Esophagus muscularis mucosa (tissue), 4 donors: ENCODE measurements at regions not wholly inside any gene's neighbourhood (a gene's known extent, or its start where the extent isn't known, plus 50 kb on each side); places are given as distances from the start of the nearest gene placed in this dataset.

Source experiments
- EP300 ChIP-seq: sonication (generic); formaldehyde crosslinking; IDR thresholded peaks from one replicate; pipeline ENCODE4 v1.6.1; 2017; ENCODE audit warnings: antibody characterized with exemption
- POLR2A ChIP-seq: fragments of 450-650 bp; IDR thresholded peaks from one replicate; pipeline ENCODE4 v1.6.1; 2017; ENCODE audit warnings: antibody characterized with exemption, moderate library complexity, mild to moderate bottlenecking, low read depth
- POLR2AphosphoS5 ChIP-seq, 2 donors: sonication (generic); formaldehyde crosslinking; IDR thresholded peaks; one replicate each; pipeline ENCODE4 v1.6.1; 2017; ENCODE audit warnings: antibody characterized with exemption in 2 of 2
- TF ChIP-seq, protein P1 (sequence below), 3 experiments: fragments of 200-600 bp in 2 of 3; fragments of 450-650 bp in 1 of 3; sonication (generic) in 2 of 3; IDR thresholded peaks; one replicate each; pipeline ENCODE4 v1.5.1; 2017 to 2019; ENCODE audit warnings: antibody characterized with exemption in 3 of 3, mild to moderate bottlenecking in 2 of 3, moderate library complexity in 1 of 3

DNA sequence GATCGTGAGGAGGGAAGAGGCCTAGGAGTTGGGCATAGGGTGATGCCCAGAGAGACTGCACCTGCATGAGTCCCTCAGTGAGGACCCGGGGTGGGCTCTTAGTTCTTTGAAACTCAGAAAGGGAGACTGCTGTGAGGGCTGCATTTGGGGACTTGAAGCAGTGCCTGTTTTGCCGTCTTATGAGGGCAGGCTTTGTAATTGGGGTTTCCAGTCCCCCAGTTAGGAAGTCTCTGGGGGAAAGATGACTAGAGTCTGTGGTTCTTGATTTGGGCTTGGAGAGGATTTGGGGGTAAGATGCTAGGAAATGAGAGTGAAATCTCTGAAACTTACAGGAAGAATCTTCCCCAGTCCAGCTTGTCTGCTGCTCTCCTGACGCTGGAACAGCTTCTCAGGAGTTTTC is 99.6 kb downstream of the ARF6 start:
- TF ChIP-seq EP300 (no peak), POLR2A (no peak), POLR2AphosphoS5 (IDR thresholded peaks at IDR 0.05) (no peak)
- TF ChIP-seq, protein P1, sequence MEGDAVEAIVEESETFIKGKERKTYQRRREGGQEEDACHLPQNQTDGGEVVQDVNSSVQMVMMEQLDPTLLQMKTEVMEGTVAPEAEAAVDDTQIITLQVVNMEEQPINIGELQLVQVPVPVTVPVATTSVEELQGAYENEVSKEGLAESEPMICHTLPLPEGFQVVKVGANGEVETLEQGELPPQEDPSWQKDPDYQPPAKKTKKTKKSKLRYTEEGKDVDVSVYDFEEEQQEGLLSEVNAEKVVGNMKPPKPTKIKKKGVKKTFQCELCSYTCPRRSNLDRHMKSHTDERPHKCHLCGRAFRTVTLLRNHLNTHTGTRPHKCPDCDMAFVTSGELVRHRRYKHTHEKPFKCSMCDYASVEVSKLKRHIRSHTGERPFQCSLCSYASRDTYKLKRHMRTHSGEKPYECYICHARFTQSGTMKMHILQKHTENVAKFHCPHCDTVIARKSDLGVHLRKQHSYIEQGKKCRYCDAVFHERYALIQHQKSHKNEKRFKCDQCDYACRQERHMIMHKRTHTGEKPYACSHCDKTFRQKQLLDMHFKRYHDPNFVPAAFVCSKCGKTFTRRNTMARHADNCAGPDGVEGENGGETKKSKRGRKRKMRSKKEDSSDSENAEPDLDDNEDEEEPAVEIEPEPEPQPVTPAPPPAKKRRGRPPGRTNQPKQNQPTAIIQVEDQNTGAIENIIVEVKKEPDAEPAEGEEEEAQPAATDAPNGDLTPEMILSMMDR (IDR thresholded peaks at IDR 0.05), result no peak
